GM13977 (cell line): ENCODE measurements at regions not wholly inside any gene's neighbourhood (a gene's known extent, or its start where the extent isn't known, plus 50 kb on each side); places are given as distances from the start of the nearest gene placed in this dataset.
"Not testable (repeated sequence)": the region's sequence is repeated elsewhere in the genome, so short reads cannot be mapped to it uniquely, and the experiment has no call there.

Experiments used
- DNase-seq: peaks from one replicate; pipeline ENCODE4 v3.0.0; 2012; ENCODE audit warnings: low spot score
- CTCF ChIP-seq: IDR thresholded peaks from 2 replicates; pipeline ENCODE4 v1.5.1; 2012; ENCODE audit warnings: mild to moderate bottlenecking, control low read depth; ENCODE audit not compliant: insufficient read depth; ENCODE audit errors: extremely low read depth, missing control alignments
- in situ Hi-C: fragments of 300-500 bp; cut with MboI; formaldehyde crosslinking; loops from one replicate; pipeline ENCODE4 v1.12.0; 2022; ENCODE audit warnings: low sequenced_read_pairs, low pct_unique_long_range_greater_than_20kb, mixed read lengths, inconsistent platforms; ENCODE audit not compliant: unreplicated experiment

- TF ChIP-seq CTCF: no peak
- DNase-seq: no peak
- in situ Hi-C loops: no loop called here
Observed at GRCh38 chr3:153928851-153929250, 192.3 kb upstream of the ARHGEF26 start.

GRCh38 chr3:153933481-153933880, 187.7 kb upstream of the ARHGEF26 start:
- DNase-seq, in situ Hi-C loops: not testable (repeated sequence)

- DNase-seq: no peak
- no peak for TF ChIP-seq CTCF
- in situ Hi-C loops: no loop called here
Observed at GRCh38 chr3:153944084-153944483, 177.1 kb upstream of the ARHGEF26 start.

- in situ Hi-C loops: no loop called here
Observed at GRCh38 chr3:153951276-153951675, 169.9 kb upstream of the ARHGEF26 start.

GRCh38 chr3:153952091-153952490, 169.1 kb upstream of the ARHGEF26 start:
- in situ Hi-C loops: no loop called here
- TF ChIP-seq CTCF: no peak
- DNase-seq: no peak

More at GRCh38 chr3:153951276-153951675, 169.9 kb upstream of the ARHGEF26 start:
- DNase-seq: no peak
- TF ChIP-seq CTCF: no peak

GRCh38 chr3:153956613-153957012, 164.6 kb upstream of the ARHGEF26 start:
- in situ Hi-C loops: no loop called here
- DNase-seq: no peak
- TF ChIP-seq CTCF: no peak

GRCh38 chr3:153957421-153957820, 163.8 kb upstream of the ARHGEF26 start:
- DNase-seq: no peak
- TF ChIP-seq CTCF: no peak
- in situ Hi-C loops: no loop called here
